SK-N-SH treated with all-trans-retinoic acid at 6 μM for 48 hours (cell line): ENCODE measurements at regions not wholly inside any gene's neighbourhood (a gene's known extent, or its start where the extent isn't known, plus 50 kb on each side); places are given as distances from the start of the nearest gene placed in this dataset.

Experiments
- PPARA ChIP-seq: fragments of 250-450 bp; sonication (Bioruptor Pico); IDR thresholded peaks from 2 replicates; pipeline ENCODE4 v1.5.0; 2020; ENCODE audit warnings: mild to moderate bottlenecking, borderline replicate concordance
- RARB ChIP-seq: fragments of 250-450 bp; sonication (Bioruptor Pico); IDR thresholded peaks from 2 replicates; pipeline ENCODE4 v1.8.0; 2021; ENCODE audit warnings: mild to moderate bottlenecking, moderate library complexity
- ZFP30 ChIP-seq: fragments of 450-650 bp; formaldehyde crosslinking; IDR thresholded peaks from 2 replicates; pipeline ENCODE4 v1.5.0; 2022; ENCODE audit warnings: mild to moderate bottlenecking, moderate library complexity

DNA sequence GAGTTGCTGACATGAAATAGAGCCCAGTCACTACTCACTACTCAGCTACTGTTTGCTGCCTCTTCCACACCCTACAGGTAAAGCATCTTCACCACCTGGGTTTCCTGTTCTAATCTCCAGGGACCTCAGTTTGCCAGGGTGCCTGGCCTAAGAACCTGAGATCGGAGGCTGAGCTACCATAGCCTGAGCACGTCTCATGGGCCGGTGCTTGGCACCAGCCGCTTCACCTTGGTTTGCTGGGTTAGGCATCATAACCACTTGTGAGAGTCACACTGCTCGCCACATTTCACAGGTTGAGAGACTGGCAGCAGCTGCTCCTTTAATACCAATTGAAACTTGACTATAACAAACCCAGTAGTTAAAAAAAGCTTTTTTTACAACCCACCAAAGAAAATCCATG is 75.1 kb downstream of the EMX2 start:
- TF ChIP-seq PPARA (CRISPR knock-in tag) (no peak), ZFP30 (no peak), RARB (no peak)
